K562 (cell line): ENCODE measurements at regions not wholly inside any gene's neighbourhood (a gene's known extent, or its start where the extent isn't known, plus 50 kb on each side); places are given as distances from the start of the nearest gene placed in this dataset.

Experiments used
- ATAC-seq: fragments of 200-7000 bp; cut with Tn5 transposase; 3 replicates; pipeline ENCODE4 v1.9.1; 2020; ENCODE audit warnings: moderate library complexity
- BruUV-seq: library from RNA; stranded (reverse); fragments of 400-500 nt; replicated peaks from 2 replicates; lab custom pipeline; 2021; lab: Mats Ljungman, UMichigan
- CTCF ChIA-PET: fragments of 300-600 bp; formaldehyde crosslinking; extraction: SDS; loops from one replicate; lab custom pipeline; 2021; ENCODE audit warnings: low intra/inter-chr PET ratio; lab: Yijun Ruan, JAX
- POLR2A ChIA-PET: fragments of 300-600, 350-650 bp; sonication (Branson Sonifier 250); formaldehyde crosslinking; extraction: SDS; loops from one replicate; lab custom pipeline; 2021; ENCODE audit warnings: antibody characterized with exemption, inconsistent platforms; lab: Yijun Ruan, JAX
- DNase-seq, 4 experiments: peaks; one replicate each; pipeline versions ENCODE4 v3.0.0 to v3.0.0-alpha.2; 2011 to 2018; ENCODE audit warnings: low spot score in 3 of 4, mixed read lengths in 3 of 4; ENCODE audit errors: extremely low read depth in 1 of 4
- FAIRE-seq: peaks from 2 replicates; lab custom pipeline; 2011; peaks lifted over from hg19 to GRCh38; lab: Jason Lieb, UNC
- H2AFZ ChIP-seq: 2 replicates; pipeline ENCODE4 v1.6.0; 2011; ENCODE audit warnings: low read depth, low read length, control low read depth, inconsistent platforms
- H3K27ac ChIP-seq: fragments of 200-600 bp; 3 replicates; pipeline ENCODE4 v1.8.0; 2011; ENCODE audit warnings: low read depth, mild to moderate bottlenecking, control low read depth, inconsistent platforms, low read length, moderate library complexity, mixed read lengths; ENCODE audit errors: extremely low read depth
- H3K27me3 ChIP-seq, 2 experiments: fragments of 300-600 bp in 1 of 2; 2 replicates in 1 of 2; 3 replicates in 1 of 2; pipeline versions ENCODE4 v1.6.0 to v1.8.0; 2011; ENCODE audit warnings: inconsistent platforms in 2 of 2, low read length in 2 of 2, mild to moderate bottlenecking in 1 of 2, mixed read lengths in 1 of 2, moderate library complexity in 1 of 2; ENCODE audit not compliant: control insufficient read depth in 2 of 2, insufficient read depth in 2 of 2
- H3K36me3 ChIP-seq: fragments of 300-600 bp; 3 replicates; pipeline ENCODE4 v1.8.0; 2011; ENCODE audit warnings: mild to moderate bottlenecking, low read length, inconsistent platforms; ENCODE audit not compliant: control insufficient read depth, insufficient read depth
- H3K4me1 ChIP-seq, 2 experiments: fragments of 200-600 bp in 1 of 2; replicated peaks in 1 of 2; 2 replicates in 1 of 2; 3 replicates in 1 of 2; pipeline versions ENCODE4 v1.5.1 to v1.8.0; 2011; ENCODE audit warnings: inconsistent platforms in 2 of 2, low read length in 2 of 2, mild to moderate bottlenecking in 1 of 2, mixed read lengths in 1 of 2, moderate library complexity in 1 of 2; ENCODE audit not compliant: control insufficient read depth in 2 of 2, insufficient read depth in 2 of 2
- H3K4me2 ChIP-seq: 2 replicates; pipeline ENCODE4 v1.6.1; 2011; ENCODE audit warnings: low read length, control low read depth, inconsistent platforms, mixed read lengths; ENCODE audit not compliant: insufficient read depth
- H3K4me3 ChIP-seq: fragments of 200-600 bp; sonication (generic), shearing (Covaris generic); 2 replicates; pipeline ENCODE4 v1.5.1; 2016; ENCODE audit warnings: control low read depth, inconsistent platforms
- H3K79me2 ChIP-seq: fragments of 200-600 bp; 3 replicates; pipeline ENCODE4 v1.8.0; 2011; ENCODE audit warnings: low read length, inconsistent platforms; ENCODE audit not compliant: control insufficient read depth, insufficient read depth
- H3K9ac ChIP-seq, 2 experiments: 2 replicates each; pipeline versions ENCODE4 v1.6.0 to v1.6.1; 2011; ENCODE audit warnings: low read depth in 2 of 2, low read length in 2 of 2, control low read depth in 1 of 2, inconsistent platforms in 1 of 2, mild to moderate bottlenecking in 1 of 2, mixed read lengths in 1 of 2; ENCODE audit not compliant: insufficient read depth in 1 of 2
- H3K9me1 ChIP-seq: one replicate; pipeline ENCODE4 v1.6.0; 2011; ENCODE audit warnings: inconsistent platforms, mild to moderate bottlenecking, low read length, moderate library complexity; ENCODE audit not compliant: control insufficient read depth, insufficient read depth
- H3K9me3 ChIP-seq: replicated peaks from 2 replicates; pipeline ENCODE4 v1.5.1; 2011; ENCODE audit warnings: low read depth, low read length, inconsistent platforms; ENCODE audit not compliant: control insufficient read depth, insufficient read depth
- H4K20me1 ChIP-seq: replicated peaks from 2 replicates; pipeline ENCODE4 v1.6.1; 2011; ENCODE audit warnings: low read length, inconsistent platforms, mixed read lengths; ENCODE audit not compliant: control insufficient read depth, insufficient read depth
- CXXC5 ChIP-seq: fragments of 250-450 bp; sonication (Bioruptor Pico); IDR thresholded peaks from 2 replicates; pipeline ENCODE4 v1.8.0; 2022; ENCODE audit warnings: inconsistent platforms, mild to moderate bottlenecking, moderate library complexity
- MEF2A ChIP-seq: IDR thresholded peaks from 2 replicates; pipeline ENCODE4 v1.6.1; 2011; ENCODE audit warnings: low read depth, mild to moderate bottlenecking, low read length, moderate library complexity; ENCODE audit not compliant: control insufficient read depth
- STAG1 ChIP-seq: sonication (generic); formaldehyde crosslinking; IDR thresholded peaks from 2 replicates; pipeline ENCODE4 v1.5.0; 2020; ENCODE audit warnings: missing genetic modification reagents, borderline replicate concordance
- TRIM28 ChIP-seq: fragments of 450-650 bp; IDR thresholded peaks from 2 replicates; pipeline ENCODE4 v1.6.1; 2017
- ZNF324 ChIP-seq: fragments of 250-450 bp; sonication (Bioruptor Pico); IDR thresholded peaks from 2 replicates; pipeline ENCODE4 v1.4.0; 2020; ENCODE audit warnings: mild to moderate bottlenecking
- ZNF695 ChIP-seq: fragments of 450-650 bp; formaldehyde crosslinking; IDR thresholded peaks from 2 replicates; pipeline ENCODE4 v1.4.0; 2020; ENCODE audit warnings: mild to moderate bottlenecking, moderate library complexity
- ZNF778 ChIP-seq: fragments of 450-650 bp; formaldehyde crosslinking; IDR thresholded peaks from 2 replicates; pipeline ENCODE4 v1.4.0; 2020; ENCODE audit warnings: mild to moderate bottlenecking, moderate library complexity
- ZSCAN29 ChIP-seq: fragments of 450-650 bp; IDR thresholded peaks from 2 replicates; pipeline ENCODE4 v1.6.1; 2017
- in situ Hi-C: fragments of 300-500 bp; cut with MboI; formaldehyde crosslinking; loops from 4 replicates; pipeline ENCODE4 v1.15.0; 2018; ENCODE audit warnings: inconsistent platforms, mixed read lengths
- intact Hi-C: fragments of 100-400 bp; cut with micrococcal nuclease; formaldehyde crosslinking; loops from 2 replicates; pipeline ENCODE4 v1.14.2; 2022
- TF ChIP-seq, protein P1 (sequence below): fragments of 450-650 bp; formaldehyde crosslinking; IDR thresholded peaks from 2 replicates; pipeline ENCODE4 v1.4.0; 2020; ENCODE audit warnings: mild to moderate bottlenecking, moderate library complexity

DNA sequence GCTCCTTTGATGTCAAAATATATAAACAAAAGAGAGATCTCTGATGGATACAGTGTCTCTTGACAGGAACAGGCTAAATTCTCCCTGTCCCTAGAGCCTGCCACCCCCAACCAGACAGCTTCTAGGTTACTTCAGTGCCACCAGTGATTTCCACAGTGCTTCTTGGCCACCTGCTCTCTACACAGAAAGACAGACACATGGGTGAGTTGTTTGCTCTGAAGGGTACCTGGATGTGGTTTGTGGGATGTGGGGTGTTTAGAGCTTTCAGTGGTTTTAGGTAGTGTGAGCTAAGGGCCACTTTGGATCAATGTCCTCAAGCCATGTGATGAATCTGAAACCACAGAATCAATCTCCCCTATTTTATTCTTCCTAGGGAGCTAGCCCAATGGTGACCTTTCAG lies 125.4 kb downstream of the ANKRD18B start:
- Histone ChIP-seq H3K27ac (no peak overlapping the region), H3K9ac (no peak overlapping the region)
- BruUV-seq: no TSS peak
- no peak for DNase-seq
- TF ChIP-seq ZNF324 (CRISPR knock-in tag): no peak
- no peak for TF ChIP-seq TRIM28
- no peak for TF ChIP-seq MEF2A
- TF ChIP-seq, protein P1, sequence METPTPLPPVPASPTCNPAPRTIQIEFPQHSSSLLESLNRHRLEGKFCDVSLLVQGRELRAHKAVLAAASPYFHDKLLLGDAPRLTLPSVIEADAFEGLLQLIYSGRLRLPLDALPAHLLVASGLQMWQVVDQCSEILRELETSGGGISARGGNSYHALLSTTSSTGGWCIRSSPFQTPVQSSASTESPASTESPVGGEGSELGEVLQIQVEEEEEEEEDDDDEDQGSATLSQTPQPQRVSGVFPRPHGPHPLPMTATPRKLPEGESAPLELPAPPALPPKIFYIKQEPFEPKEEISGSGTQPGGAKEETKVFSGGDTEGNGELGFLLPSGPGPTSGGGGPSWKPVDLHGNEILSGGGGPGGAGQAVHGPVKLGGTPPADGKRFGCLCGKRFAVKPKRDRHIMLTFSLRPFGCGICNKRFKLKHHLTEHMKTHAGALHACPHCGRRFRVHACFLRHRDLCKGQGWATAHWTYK (CRISPR knock-in tag): no peak
- TF ChIP-seq STAG1: no peak
- TF ChIP-seq ZSCAN29: no peak
- no peak for TF ChIP-seq CXXC5
- TF ChIP-seq ZNF695 (CRISPR knock-in tag): no peak
- no peak for TF ChIP-seq ZNF778 (CRISPR knock-in tag)
- TF ChIP-seq, all 486 proteins: peak for 0
- intact Hi-C loops: no loop called here
- Histone ChIP-seq H3K27me3 (peaks cover 2 to 5% of the 10 kb centered on the region in 2 experiments; a peak in 4 of 5 replicates), H3K9me3 (no peaks in the 10 kb centered on the region), H3K4me2 (no peak overlapping the region), H3K4me1 (no peaks in the 10 kb centered on the region), H3K36me3 (no peaks in the 10 kb centered on the region), H3K4me3 (no peak overlapping the region), H2AFZ (no peak overlapping the region), H4K20me1 (no peaks in the 10 kb centered on the region), H3K79me2 (no peaks in the 10 kb centered on the region), H3K9me1 (no peaks in the 10 kb centered on the region)
- in situ Hi-C loops: no loop called here
- ChIA-PET POLR2A (no interaction called here), CTCF (no interaction called here)
- FAIRE-seq: no peak
- no peak for ATAC-seq
